ENCODE measurements at regions not wholly inside any gene's neighbourhood (a gene's known extent, or its start where the extent isn't known, plus 50 kb on each side); places are given as distances from the start of the nearest gene placed in this dataset.

DNA sequence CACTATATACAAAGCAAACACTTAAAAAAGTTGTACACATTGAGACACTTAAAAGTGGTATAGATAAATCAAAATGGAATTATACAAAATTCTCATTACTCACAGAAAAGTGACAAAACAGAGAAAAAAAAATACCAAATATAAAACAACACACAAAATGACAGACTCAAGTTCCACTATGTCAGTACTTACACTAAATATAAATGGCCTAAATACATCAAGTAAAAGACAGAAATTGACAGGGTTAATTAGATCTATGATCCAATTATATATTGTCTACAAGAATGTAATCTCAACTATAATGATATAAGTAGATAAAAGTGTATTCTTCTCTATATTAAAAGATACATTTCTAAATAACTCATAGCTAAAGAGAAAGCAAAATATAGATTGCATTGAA lies 401.6 kb upstream of the PFKP start:
- ATAC-seq = no peak
- no peak for DNase-seq
- H3K27me3 ChIP-seq = peaks cover 0 to 9% (median 0%) of the 10 kb centered on the region in 7 donors
- intact Hi-C loops (cut with DNase I) = no loop called here
- TF ChIP-seq, protein P1, sequence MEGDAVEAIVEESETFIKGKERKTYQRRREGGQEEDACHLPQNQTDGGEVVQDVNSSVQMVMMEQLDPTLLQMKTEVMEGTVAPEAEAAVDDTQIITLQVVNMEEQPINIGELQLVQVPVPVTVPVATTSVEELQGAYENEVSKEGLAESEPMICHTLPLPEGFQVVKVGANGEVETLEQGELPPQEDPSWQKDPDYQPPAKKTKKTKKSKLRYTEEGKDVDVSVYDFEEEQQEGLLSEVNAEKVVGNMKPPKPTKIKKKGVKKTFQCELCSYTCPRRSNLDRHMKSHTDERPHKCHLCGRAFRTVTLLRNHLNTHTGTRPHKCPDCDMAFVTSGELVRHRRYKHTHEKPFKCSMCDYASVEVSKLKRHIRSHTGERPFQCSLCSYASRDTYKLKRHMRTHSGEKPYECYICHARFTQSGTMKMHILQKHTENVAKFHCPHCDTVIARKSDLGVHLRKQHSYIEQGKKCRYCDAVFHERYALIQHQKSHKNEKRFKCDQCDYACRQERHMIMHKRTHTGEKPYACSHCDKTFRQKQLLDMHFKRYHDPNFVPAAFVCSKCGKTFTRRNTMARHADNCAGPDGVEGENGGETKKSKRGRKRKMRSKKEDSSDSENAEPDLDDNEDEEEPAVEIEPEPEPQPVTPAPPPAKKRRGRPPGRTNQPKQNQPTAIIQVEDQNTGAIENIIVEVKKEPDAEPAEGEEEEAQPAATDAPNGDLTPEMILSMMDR (IDR thresholded peaks at IDR 0.05) = no peak
- H3K4me1 ChIP-seq = no peaks in the 10 kb centered on the region
- peaks cover 0 to 20% (median 8%) of the 10 kb centered on the region in 11 donors for H3K9me3 ChIP-seq
- H3K27ac ChIP-seq = no peak overlapping the region
- H3K36me3 ChIP-seq = no peaks in the 10 kb centered on the region
- no peak overlapping the region for H3K4me3 ChIP-seq

DNA sequence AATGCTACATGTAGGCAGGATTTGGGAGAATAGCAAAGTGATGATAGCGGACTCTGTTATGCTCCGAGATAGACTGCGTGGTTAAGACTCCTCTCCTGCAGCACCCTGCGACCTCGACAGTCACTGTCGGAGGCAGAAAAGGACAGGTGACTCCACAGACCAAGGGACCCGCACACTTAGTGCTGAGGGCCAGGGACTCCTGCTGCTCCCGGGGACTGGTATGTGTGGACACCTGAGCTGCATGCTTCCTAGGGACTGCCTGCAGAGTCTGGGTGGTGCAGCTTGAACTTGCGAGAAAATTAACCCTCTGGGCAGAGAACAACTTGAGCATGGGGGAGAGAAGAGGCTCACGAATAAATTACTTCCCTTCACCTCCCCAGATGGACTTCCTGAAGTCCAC lies 407.1 kb upstream of the PFKP start:
- H3K27me3 ChIP-seq = peaks cover 0 to 25% (median 0%) of the 10 kb centered on the region in 7 donors
- no peaks in the 10 kb centered on the region for H3K4me1 ChIP-seq
- DNase-seq = no peak
- H3K27ac ChIP-seq = no peak overlapping the region
- intact Hi-C loops (cut with DNase I) = no loop called here
- 64 to 65% methylated on average over 10 of the region's 10 CpGs for WGBS, 2 donors
- H3K9me3 ChIP-seq = peaks cover 0 to 8% (median 1%) of the 10 kb centered on the region in 11 donors
- TF ChIP-seq, protein P1 (IDR thresholded peaks at IDR 0.05) = no peak
- ATAC-seq = no peak
- no peaks in the 10 kb centered on the region for H3K36me3 ChIP-seq
- H3K4me3 ChIP-seq = no peak overlapping the region

DNA sequence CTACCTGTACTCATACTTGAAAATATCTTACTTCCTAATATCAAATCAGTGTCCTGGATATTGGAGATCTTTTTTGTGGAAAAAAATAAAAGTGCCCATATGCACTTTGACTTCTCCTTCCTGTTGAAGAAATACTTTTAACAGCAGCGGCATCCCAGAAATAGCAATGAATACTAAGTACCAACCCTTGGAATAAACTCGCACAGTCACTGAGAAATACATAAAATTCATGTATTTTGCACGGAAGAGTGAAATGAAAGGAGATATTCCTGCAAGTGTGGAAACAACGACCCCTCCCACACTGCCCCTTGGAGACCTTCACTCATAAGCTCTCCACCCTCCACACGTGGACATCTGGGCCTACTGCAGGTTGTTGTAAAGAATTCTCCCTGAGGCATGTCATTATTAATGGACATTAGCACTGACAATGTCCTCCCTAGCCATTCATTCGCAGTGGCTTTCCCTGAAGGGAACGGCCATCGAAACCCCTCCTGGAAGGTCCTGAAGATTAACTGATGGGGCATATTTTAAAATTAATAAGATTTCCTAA lies 407.6 kb upstream of the PFKP start:
- TF ChIP-seq, protein P1 (IDR thresholded peaks at IDR 0.05) = no peak
- no peak for ATAC-seq
- Histone ChIP-seq H3K36me3 (no peaks in the 10 kb centered on the region), H3K4me3 (no peak overlapping the region), H3K9me3 (peaks cover 0 to 4% (median 0%) of the 10 kb centered on the region in 11 donors), H3K27ac (no peak overlapping the region), H3K4me1 (no peaks in the 10 kb centered on the region), H3K27me3 (peaks cover 0 to 25% (median 0%) of the 10 kb centered on the region in 7 donors)
- WGBS, 2 donors = 75 to 83% methylated on average over 8 of the region's 8 CpGs
- intact Hi-C loops (cut with DNase I) = no loop called here
- DNase-seq = no peak

DNA sequence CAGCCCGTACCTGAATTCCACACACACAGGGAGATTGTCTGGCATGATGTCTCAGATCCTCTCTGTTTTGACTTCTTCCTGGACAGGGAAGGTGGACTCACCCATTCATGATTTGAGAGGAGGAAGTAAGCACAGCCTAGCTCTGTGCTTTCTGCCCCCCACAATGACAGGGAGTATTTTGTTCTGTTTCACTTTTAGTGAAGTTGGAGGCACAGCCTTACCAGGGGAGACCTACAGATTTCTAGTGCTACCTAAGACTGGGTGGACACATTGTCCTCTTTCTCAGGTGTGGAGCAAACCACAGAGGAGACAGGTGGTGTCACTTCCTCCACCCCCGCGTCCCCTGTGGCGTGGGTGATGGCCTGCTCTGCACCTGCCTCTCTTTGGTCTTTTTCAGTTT lies 408.6 kb upstream of the PFKP start:
- H3K27ac ChIP-seq = no peak overlapping the region
- no peak for ATAC-seq
- intact Hi-C loops (cut with DNase I) = no loop called here

More for the DNA sequence above, 408.6 kb upstream of the PFKP start:
- DNase-seq = no peak
- TF ChIP-seq, protein P1 (IDR thresholded peaks at IDR 0.05) = no peak
- H3K27me3 ChIP-seq = peaks cover 0 to 25% (median 0%) of the 10 kb centered on the region in 7 donors
- WGBS, 2 donors = 79 to 89% methylated on average over 4 of the region's 4 CpGs
- H3K4me1 ChIP-seq = no peaks in the 10 kb centered on the region
- no peaks in the 10 kb centered on the region for H3K9me3 ChIP-seq
- no peaks in the 10 kb centered on the region for H3K36me3 ChIP-seq
- no peak overlapping the region for H3K4me3 ChIP-seq
